ENCODE measurements at regions not wholly inside any gene's neighbourhood (a gene's known extent, or its start where the extent isn't known, plus 50 kb on each side); places are given as distances from the start of the nearest gene placed in this dataset.
"Not testable (repeated sequence)": the region's sequence is repeated elsewhere in the genome, so short reads cannot be mapped to it uniquely, and the experiment has no call there.

DNA sequence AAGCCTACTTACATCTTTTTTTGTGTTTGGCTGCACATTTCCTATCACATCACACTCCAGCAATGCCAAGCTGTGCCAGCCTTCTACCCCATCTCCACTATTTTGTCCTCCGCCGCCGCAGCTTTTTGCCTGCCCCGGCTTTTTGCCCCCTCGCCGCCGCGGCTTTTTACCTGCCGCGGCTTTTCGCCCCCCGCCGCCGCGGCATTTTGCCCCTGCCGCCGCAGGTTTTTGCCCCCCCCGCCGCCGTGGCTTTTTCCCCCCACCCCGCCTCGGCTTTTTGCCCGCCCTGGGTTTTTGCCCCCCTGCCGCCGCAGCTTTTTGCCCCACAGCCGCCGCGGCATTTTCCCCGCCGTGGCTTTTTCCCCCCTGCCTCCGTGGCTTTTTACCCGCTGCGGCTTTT is 506.0 kb downstream of the ZNF37A start:
- Histone ChIP-seq H3K79me2 (ENCODE audit: control insufficient read depth, insufficient read depth, low read length) (no peaks in the 10 kb centered on the region), H3K4me3 (ENCODE audit: control extremely low read depth in 1 of 5, extremely low read depth in 1 of 5, insufficient read depth in 1 of 5, low read depth in 2 of 5, low read length in 4 of 5) (no peak overlapping the region), H3K4me1 (ENCODE audit: control insufficient read depth in 2 of 2, insufficient read depth in 2 of 2, low read length in 2 of 2) (no peaks in the 10 kb centered on the region), H3K4me2 (replicated peaks; ENCODE audit: low read depth, low read length, poor library complexity, severe bottlenecking) (no peak overlapping the region), H4K20me1 (ENCODE audit: control insufficient read depth, insufficient read depth, low read length, poor library complexity, severe bottlenecking) (no peaks in the 10 kb centered on the region), H3K27ac (ENCODE audit: low read length in 2 of 2) (no peak overlapping the region), H3K27me3 (replicated peaks in 1 of 4; ENCODE audit: control extremely low read depth in 1 of 4, control insufficient read depth in 3 of 4, insufficient read depth in 4 of 4, low read length in 3 of 4) (no peaks in the 10 kb centered on the region), H2AFZ (ENCODE audit: insufficient read depth, low read depth, low read length, poor library complexity, severe bottlenecking) (no peak overlapping the region), H3K9ac (ENCODE audit: low read length) (no peak overlapping the region), H3K36me3 (replicated peaks in 1 of 2; ENCODE audit: control extremely low read depth in 1 of 2, control insufficient read depth in 1 of 2, extremely low read depth in 1 of 2, insufficient read depth in 2 of 2, low read length in 1 of 2) (no peaks in the 10 kb centered on the region), H3K9me3 (ENCODE audit: control extremely low read depth in 1 of 3, control insufficient read depth in 2 of 3, insufficient read depth in 1 of 3, low read length in 2 of 3) (peaks cover 0 to 45% (median 0%) of the 10 kb centered on the region in 3 donors)
- no peaks in the 10 kb centered on the region for H3K27me3 Mint-ChIP-seq
- no peaks in the 10 kb centered on the region for H3K4me1 Mint-ChIP-seq
- intact Hi-C loops (cut with micrococcal nuclease) = no loop called here
- no peak for TF ChIP-seq EZH2 (IDR thresholded peaks at IDR 0.05; ENCODE audit: borderline replicate concordance, insufficient read depth, low read depth, low read length, poor library complexity, severe bottlenecking)
- H3K9me3 Mint-ChIP-seq (ENCODE audit: insufficient read depth) = peaks cover 7% of the 10 kb centered on the region
- no peak for ATAC-seq (ENCODE audit: low read depth)
- DNase-seq = no peak
- H3K27ac Mint-ChIP-seq = no peak overlapping the region
- ChIA-PET POLR2A (no interaction called here), CTCF (no interaction called here)
- WGBS (ENCODE audit: insufficient coverage) = 63% methylated on average over 16 of the region's 33 CpGs
- no peak overlapping the region for H3K4me3 Mint-ChIP-seq

DNA sequence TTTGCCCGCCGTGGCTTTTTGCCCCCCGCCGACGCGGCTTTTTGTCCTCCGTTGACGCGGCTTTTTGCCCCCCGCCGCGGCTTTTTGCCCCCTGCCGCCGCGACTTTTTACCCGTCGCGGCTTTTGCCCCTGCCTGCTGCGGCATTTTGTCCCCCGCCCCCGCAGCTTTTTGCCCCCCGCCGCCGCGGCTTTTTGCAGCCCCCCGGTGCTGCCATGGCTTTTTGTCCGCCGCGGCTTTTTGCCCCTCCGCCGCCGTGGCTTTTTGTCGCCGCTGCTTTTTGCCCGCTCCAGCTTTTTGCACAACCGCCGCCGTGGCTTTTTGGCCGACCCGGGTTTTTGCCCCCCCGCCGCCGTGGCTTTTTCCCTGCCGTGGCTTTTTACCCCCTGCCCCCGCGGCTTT is 506.6 kb downstream of the ZNF37A start:
- CTCF ChIA-PET = no interaction called here
- Mint-ChIP-seq H3K27ac (no peak overlapping the region), H3K4me1 (no peaks in the 10 kb centered on the region), H3K9me3 (ENCODE audit: insufficient read depth) (peaks cover 7% of the 10 kb centered on the region), H3K27me3 (no peaks in the 10 kb centered on the region), H3K4me3 (no peak overlapping the region)
- ATAC-seq (ENCODE audit: low read depth) = no peak
- Histone ChIP-seq H2AFZ (ENCODE audit: insufficient read depth, low read depth, low read length, poor library complexity, severe bottlenecking) (no peak overlapping the region), H3K4me3 (ENCODE audit: control extremely low read depth in 1 of 5, extremely low read depth in 1 of 5, insufficient read depth in 1 of 5, low read depth in 2 of 5, low read length in 4 of 5) (no peak overlapping the region), H3K27ac (ENCODE audit: low read length in 2 of 2) (no peak overlapping the region), H3K9me3 (ENCODE audit: control extremely low read depth in 1 of 3, control insufficient read depth in 2 of 3, insufficient read depth in 1 of 3, low read length in 2 of 3) (peaks cover 0 to 51% (median 0%) of the 10 kb centered on the region in 3 donors), H3K4me1 (ENCODE audit: control insufficient read depth in 2 of 2, insufficient read depth in 2 of 2, low read length in 2 of 2) (no peaks in the 10 kb centered on the region), H3K36me3 (replicated peaks in 1 of 2; ENCODE audit: control extremely low read depth in 1 of 2, control insufficient read depth in 1 of 2, extremely low read depth in 1 of 2, insufficient read depth in 2 of 2, low read length in 1 of 2) (no peaks in the 10 kb centered on the region), H4K20me1 (ENCODE audit: control insufficient read depth, insufficient read depth, low read length, poor library complexity, severe bottlenecking) (no peaks in the 10 kb centered on the region), H3K9ac (ENCODE audit: low read length) (no peak overlapping the region), H3K79me2 (ENCODE audit: control insufficient read depth, insufficient read depth, low read length) (no peaks in the 10 kb centered on the region), H3K27me3 (replicated peaks in 1 of 4; ENCODE audit: control extremely low read depth in 1 of 4, control insufficient read depth in 3 of 4, insufficient read depth in 4 of 4, low read length in 3 of 4) (no peaks in the 10 kb centered on the region), H3K4me2 (replicated peaks; ENCODE audit: low read depth, low read length, poor library complexity, severe bottlenecking) (no peak overlapping the region)
- TF ChIP-seq, protein P1, sequence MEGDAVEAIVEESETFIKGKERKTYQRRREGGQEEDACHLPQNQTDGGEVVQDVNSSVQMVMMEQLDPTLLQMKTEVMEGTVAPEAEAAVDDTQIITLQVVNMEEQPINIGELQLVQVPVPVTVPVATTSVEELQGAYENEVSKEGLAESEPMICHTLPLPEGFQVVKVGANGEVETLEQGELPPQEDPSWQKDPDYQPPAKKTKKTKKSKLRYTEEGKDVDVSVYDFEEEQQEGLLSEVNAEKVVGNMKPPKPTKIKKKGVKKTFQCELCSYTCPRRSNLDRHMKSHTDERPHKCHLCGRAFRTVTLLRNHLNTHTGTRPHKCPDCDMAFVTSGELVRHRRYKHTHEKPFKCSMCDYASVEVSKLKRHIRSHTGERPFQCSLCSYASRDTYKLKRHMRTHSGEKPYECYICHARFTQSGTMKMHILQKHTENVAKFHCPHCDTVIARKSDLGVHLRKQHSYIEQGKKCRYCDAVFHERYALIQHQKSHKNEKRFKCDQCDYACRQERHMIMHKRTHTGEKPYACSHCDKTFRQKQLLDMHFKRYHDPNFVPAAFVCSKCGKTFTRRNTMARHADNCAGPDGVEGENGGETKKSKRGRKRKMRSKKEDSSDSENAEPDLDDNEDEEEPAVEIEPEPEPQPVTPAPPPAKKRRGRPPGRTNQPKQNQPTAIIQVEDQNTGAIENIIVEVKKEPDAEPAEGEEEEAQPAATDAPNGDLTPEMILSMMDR (IDR thresholded peaks at IDR 0.05) = no peak
- no peak for DNase-seq
- intact Hi-C loops (cut with micrococcal nuclease) = no loop called here
- POLR2A ChIA-PET = no interaction called here
- 66% methylated on average over 26 of the region's 46 CpGs for WGBS (ENCODE audit: insufficient coverage)

DNA sequence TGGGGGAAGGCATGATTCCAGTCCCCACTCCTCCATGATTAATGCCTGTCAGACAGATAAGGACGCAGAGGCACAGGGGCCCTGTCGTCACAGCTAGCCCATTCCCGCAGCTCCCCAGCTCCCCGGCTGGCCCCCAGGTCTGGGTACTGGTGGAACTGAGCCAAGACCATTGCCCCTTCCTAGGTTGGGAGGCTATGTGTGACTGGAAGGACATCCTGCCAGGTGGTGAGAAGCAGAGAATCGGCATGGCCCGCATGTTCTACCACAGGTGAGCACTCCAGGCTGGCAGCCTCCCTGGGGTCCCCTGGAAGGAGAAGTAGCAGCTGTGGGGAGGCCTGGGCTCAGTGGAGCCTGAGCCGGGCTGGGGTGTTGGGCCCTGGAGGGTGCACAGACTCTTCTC is 509.5 kb downstream of the ZNF37A start:
- DNase-seq; H3K4me3 Mint-ChIP-seq; H3K27ac Mint-ChIP-seq; H3K9ac ChIP-seq (ENCODE audit: low read length); H3K27me3 ChIP-seq (replicated peaks in 1 of 4; ENCODE audit: control extremely low read depth in 1 of 4, control insufficient read depth in 3 of 4, insufficient read depth in 4 of 4, low read length in 3 of 4); ATAC-seq (ENCODE audit: low read depth); H3K9me3 Mint-ChIP-seq (ENCODE audit: insufficient read depth); H2AFZ ChIP-seq (ENCODE audit: insufficient read depth, low read depth, low read length, poor library complexity, severe bottlenecking); H3K4me1 ChIP-seq (ENCODE audit: control insufficient read depth in 2 of 2, insufficient read depth in 2 of 2, low read length in 2 of 2); H3K79me2 ChIP-seq (ENCODE audit: control insufficient read depth, insufficient read depth, low read length); CTCF ChIA-PET; H4K20me1 ChIP-seq (ENCODE audit: control insufficient read depth, insufficient read depth, low read length, poor library complexity, severe bottlenecking); H3K4me2 ChIP-seq (replicated peaks; ENCODE audit: low read depth, low read length, poor library complexity, severe bottlenecking); H3K27ac ChIP-seq (ENCODE audit: low read length in 2 of 2); intact Hi-C loops (cut with micrococcal nuclease); H3K27me3 Mint-ChIP-seq; H3K4me1 Mint-ChIP-seq; H3K4me3 ChIP-seq (ENCODE audit: control extremely low read depth in 1 of 5, extremely low read depth in 1 of 5, insufficient read depth in 1 of 5, low read depth in 2 of 5, low read length in 4 of 5); POLR2A ChIA-PET; H3K36me3 ChIP-seq (replicated peaks in 1 of 2; ENCODE audit: control extremely low read depth in 1 of 2, control insufficient read depth in 1 of 2, extremely low read depth in 1 of 2, insufficient read depth in 2 of 2, low read length in 1 of 2): not testable (repeated sequence)
- WGBS (ENCODE audit: insufficient coverage) = 95% methylated on average over 5 of the region's 7 CpGs
- H3K9me3 ChIP-seq (ENCODE audit: control extremely low read depth in 1 of 3, control insufficient read depth in 2 of 3, insufficient read depth in 1 of 3, low read length in 2 of 3) = peaks cover 0 to 57% (median 0%) of the 10 kb centered on the region in 3 donors
